ENCODE measurements at regions not wholly inside any gene's neighbourhood (a gene's known extent, or its start where the extent isn't known, plus 50 kb on each side); places are given as distances from the start of the nearest gene placed in this dataset.

DNA sequence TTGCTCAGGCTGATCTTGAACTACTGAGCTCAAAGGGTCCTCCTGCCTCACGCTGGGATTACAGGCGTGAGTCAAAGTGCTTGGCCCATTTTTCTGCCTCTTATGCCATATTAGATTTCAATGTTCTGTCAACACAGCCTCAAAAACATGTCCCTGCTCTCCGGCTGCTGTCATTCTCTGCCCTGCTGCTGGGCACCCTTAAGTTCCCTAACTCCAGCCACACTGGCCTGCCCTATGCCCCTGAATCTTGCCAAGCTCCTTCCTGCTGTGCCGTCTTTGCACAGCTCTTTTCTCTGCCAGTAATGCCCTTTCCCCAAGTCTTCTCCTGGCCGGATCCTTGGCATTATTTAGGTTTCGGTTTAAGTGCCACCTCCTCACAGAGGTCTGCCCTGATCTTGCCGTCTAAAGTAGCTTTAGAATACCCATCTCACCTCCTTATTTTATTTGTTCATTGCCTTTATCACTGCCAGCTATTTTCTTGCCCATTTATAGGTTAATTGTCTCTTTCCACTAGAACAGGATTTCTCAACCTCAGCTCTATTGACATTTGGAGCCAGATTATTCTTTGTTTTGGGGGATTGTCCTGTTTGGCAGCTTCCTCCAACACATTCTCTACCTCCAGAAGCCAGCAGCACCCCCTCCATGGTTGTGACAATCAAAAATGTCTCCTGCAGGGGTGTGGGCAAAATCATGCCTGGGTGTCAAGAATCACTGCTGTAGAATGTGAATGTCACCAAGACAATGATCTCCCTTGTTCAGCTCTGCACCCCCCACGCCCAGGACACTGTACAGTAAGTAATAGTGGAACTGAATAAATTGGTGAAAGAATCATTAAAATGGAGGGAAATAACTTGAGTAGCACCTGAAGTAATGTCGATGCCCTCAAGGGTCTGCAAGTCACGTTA, 168.2 kb downstream of the CYLD start:
- no peak for DNase-seq

DNA sequence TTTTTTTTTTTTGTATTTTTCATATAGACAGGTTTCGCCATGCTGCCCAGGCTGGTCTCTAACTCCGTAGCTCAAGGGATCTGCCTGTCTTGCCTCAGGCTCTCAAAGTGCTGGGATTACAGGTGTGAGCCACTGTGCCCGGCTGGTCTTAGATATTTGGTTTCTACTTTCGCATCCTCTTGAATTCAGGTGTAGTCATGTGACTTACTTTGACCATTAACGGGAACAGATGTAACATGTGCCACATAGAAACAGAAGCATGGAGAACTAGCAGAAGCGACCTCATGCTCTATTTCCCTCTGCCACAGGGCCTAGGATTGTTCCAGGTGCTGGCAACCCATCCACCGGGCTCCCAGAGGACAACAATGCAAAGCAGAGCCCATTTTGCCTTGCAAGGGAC, 166.6 kb downstream of the CYLD start:
- no peak for DNase-seq

DNA sequence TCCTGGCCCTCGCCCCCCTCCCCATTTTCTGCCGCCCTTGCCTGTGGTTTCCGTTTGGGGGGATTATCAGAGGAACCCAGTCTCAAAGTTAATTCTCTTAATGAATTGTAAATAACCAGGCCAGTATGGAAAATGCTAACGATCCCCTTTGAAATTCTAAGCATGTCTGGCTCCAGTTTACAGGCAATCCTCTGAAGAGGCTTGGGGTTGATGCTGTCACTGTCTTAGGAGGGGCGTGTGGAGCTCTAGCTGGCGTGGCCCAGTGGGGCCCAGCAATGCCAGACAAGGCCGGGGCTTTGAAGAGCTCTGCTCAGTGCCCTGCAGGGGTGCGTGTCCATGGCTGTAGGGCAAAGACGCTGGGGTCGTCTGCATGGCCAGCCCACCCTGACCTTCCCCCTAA, 164.6 kb downstream of the CYLD start:
- no peak for DNase-seq

DNA sequence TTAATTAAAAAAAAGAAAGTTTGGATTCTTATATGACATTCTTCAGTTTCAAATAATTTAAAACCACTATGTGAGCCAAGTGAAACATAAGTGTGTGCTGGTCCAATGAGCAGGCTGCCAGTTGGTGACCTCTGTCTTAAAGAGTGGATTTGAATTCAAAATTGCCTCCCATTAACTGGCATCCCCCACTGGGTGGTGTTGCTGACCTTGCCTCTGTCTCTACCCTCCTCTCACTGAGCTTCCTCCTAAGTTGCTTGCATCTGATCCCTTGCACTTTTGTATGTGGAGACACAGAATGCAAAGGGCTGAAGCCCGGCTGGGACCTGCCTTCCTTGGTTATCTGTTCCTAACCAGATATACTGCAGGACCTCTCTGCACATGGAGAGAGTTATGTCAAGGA, 160.6 kb downstream of the CYLD start:
- no peak for DNase-seq

DNA sequence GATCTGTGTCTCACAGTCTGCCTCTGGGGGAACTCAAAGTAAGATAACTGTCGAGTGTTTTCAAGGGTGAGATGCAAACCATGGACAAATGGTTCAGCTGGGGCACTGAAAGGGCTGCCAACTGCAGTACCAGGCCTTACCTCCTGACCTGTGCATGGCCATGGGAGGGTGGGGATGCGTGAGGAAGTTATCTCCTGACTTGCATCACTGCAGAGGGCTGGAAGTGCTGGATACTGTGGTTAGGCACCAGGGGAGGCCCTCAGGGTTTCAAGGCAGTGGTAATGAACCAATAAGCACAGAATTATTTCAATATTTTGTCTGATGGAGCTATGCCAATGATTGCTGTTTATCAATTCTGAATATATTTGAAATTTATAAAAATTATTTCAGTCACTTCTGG, 159.2 kb downstream of the CYLD start:
- no peak for DNase-seq

DNA sequence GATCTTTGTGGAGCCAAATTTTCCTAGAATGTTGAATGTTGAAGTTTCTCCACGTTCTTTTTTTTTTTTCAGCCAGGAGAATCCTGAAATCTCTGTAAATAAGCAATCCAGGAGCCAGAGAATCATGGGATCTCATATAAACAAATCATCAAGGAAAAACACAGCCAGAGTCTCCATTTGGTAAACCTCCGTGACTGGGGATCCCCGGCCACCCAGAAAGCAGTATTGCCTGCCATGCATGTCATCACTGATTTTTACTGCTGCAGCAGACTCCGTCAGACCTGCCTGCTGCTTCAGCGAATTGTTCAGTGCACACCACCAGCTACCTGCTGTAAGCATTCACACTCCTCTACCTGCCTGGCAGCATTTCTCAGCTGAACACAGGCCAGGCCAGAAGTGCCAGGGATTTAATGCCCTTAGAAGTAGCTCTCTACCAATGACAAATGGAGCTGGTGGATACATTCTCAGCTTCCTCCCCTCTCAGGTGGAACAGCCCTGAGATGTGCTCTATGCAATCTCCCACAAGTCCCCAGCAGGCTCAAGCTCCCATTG, 158.6 kb downstream of the CYLD start:
- DNase-seq = no peak

DNA sequence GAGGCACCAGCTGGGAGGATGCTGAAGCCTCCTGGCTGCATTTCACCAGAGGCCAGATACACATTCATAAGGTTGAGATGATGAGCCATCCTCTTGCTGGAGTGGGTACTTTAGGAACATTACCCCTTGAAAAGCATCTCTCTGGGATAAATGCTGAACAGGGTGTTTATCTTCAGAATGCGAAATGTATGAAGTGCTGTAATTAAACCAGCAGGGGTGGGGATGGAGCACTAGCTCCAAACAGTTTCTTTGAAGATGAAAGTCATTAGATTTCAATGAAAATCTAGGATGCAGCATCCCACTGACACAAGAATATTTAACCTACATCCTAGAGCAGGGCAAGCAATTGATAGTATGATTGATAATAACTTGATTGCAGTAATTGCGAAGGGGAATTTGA, 158.1 kb downstream of the CYLD start:
- no peak for DNase-seq

DNA sequence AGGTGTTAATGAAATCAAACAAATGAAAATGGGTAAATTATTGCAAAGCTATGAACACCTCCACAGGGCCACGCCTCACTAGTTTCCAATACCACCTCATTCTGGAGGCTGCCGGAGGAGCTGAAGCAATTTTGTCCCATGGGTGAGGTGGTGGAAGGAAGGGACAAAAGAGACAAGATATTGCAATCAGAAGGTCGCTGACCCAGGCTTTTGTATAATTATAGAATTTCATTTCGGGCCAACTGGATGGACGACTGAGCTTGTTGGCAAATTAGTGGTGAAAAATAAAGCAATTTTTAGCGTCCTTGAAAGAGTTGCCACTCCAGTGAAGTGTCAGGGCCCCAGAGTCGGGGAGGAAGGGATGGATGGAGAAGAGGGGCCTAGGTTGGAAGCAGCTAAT, 147.9 kb downstream of the CYLD start:
- DNase-seq = no peak

DNA sequence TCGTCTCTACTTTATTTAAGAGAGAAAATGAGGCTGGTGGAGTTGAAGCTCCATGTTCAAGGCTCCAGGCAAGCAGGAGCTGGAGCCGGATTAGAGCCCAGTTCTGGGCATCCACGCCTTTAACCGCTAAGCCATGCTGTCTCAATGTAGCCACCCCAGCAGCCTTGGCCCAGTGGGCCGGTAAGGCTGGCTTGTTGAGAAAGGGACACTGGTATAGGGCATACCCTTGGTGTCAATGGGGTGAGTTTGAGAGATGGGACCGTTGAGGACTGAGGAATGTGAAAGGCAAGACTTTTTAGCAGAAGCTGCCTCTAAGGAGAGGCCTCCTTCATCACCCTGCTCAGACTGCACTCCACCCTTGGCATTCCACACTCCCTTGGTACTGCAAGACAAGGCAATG, 147.4 kb downstream of the CYLD start:
- no peak for DNase-seq

DNA sequence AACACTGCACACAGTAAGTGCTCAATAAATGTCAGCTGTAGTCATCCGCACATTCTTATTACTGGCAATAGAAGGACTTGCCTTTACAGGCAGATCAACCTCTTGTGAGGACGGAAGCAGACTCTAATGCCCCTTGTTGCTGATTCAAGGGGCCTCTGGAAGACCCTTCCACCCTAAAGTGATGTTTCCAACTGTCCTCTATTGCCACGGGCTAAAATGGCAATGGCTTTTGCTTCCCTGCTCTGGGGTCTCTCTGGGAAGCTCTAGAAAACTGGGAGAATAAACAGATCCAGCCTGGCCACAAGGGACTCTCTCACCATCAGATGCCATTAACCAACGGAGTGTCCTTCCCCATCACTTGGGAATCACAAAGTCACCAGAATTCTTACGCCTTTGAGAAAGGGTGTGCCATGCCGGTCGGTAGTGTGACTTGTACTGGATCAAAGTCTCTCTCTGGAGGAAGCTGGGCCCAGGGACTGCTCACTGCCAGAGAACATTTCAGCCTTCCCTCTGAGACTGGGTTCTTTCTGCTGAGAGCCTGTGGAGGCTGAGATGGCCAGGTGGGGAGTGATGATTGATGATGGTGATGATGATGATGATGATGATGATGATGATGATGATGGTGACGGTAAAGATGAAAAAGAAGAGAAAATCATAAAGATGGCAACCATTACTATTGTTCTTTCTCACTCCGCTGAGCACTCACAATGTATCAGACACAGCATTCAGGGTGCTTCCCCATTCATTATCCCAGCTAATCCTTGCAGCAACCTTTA, 146.8 kb downstream of the CYLD start:
- no peak for DNase-seq

DNA sequence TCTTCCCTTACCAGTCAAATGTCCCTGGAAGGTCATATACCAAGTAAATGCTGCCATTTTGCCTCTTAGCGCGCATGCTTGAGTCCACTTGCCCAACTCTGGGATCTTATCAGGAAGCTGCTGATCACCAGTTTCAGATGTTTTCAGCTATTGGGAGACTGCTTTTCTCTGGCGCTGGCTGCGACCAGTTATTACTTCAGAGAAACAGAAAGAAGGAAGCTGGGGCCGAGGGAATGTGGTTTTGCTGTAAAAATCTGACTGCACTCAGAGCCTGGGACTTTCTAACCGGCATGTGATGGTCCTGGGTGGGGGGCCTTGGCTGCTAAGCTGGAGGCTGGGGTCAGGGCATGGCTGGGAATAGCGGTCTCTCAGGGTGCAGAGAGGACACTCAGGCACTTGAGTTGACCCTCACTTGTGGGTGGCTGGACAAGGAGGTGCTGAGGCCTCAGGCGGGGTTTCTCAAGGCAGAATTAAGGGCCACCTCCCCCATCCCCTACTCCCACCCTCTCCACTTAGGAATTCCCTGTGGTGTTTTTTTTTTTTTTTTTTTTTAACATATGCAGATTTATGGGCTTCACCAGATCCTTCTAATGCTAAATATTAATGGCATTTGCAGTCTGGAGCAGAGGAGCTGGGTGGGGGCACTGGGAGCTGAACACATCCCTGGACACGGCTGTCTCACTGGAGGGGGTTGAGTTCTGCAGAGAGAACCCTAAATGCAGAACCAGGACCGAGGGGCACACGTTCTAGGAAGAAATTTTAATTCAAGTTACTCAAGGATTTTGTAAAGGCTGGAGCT, 145.8 kb downstream of the CYLD start:
- no peak for DNase-seq

DNA sequence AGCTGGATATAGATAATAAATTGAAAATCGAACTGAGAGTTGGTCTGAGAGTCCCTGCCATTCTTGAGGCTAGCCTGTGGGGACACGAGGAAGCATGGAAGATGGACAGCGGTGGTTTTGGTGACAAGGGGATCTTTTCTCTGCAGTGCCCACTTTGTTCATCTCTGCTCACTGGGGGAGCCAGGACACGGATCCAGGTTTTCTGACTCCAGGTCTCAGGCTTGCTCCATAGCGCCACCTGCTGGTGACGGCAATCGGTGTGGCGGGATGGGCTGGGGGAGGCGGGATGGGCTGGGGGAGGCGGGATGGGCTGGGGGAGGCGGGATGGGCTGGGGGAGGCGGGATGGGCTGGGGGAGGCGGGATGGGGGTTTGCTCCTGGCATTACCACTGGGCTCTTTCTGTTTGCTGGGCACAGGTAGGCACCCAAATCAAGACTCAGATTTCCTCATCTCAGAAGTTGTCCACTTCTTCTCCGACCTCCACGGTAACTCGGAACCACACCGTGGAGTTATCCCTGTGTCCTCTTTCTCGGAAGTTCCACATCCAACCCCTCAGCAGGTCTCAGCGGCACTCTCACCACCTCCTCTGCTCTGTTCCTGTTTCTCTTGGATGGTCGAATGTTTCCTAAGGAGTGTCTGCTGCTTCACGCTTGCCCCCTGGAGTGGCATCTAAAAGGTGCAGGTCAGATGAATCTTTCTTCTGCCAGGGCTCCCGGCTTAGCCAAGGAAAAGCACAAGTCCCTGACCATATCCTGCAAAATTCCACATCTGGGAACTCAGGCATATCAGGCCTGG, 142.4 kb downstream of the CYLD start:
- no peak for DNase-seq

DNA sequence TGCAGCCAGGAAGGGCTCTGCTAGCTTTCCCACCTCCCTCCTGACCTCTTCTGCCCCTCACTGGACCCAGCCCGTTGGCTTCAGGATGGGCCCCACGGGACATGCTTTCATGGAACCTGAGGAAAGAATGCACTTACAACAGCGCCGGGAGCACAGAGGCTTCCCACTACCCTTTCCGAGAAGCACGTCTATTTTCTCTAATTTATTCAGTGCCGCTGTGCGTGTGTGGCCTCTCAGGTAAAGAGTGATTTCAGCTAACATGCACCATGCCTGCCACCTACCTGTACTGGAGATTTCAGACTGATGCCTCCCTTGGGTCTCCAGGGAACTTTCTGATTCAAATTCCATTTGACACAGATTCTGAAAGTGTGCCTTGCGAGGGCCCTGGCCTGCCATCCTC, 140.1 kb downstream of the CYLD start:
- no peak for DNase-seq

DNA sequence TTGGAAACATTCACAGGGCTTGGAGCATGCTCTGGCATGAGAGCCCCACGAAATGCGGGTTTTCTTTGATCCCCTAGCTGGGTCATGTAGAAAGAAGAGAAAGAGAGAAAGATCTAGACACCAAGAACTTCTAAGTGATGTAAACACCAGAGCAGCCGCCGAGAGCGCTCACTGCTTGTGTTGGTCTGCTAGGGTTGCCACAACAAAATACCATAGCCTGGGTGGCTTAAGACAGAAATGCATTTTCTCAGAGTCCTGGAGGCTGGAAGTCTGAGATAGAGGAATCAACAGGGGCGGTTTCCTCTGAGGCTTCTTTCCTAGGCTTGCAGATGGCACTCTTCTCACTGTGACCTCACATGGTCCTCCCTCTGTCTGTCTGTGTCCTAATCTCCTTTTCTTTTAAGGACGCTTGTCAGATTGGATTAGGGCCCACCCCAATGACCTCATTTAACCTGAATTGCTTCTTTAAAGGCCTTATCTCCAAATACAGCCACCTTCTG, 139.5 kb downstream of the CYLD start:
- no peak for DNase-seq

DNA sequence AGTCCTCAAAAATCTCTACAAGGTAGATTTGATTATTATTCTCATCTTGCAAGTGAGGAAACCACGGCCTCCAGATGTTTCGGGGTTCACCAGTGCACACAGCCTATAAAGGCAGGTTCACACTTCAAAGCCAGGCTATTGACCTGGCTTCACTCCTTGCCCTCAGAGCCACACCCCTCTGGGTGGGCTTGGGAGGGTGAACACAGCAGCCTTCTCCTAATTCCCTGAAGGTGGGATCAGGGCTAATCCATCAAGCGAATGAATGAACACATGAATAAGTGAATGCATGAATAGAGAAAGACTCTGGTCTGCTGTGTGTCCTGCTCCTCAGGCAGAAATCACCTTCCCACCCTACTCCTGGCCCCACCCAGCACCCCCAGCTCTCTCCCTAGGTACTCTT, 139.0 kb downstream of the CYLD start:
- DNase-seq = no peak

DNA sequence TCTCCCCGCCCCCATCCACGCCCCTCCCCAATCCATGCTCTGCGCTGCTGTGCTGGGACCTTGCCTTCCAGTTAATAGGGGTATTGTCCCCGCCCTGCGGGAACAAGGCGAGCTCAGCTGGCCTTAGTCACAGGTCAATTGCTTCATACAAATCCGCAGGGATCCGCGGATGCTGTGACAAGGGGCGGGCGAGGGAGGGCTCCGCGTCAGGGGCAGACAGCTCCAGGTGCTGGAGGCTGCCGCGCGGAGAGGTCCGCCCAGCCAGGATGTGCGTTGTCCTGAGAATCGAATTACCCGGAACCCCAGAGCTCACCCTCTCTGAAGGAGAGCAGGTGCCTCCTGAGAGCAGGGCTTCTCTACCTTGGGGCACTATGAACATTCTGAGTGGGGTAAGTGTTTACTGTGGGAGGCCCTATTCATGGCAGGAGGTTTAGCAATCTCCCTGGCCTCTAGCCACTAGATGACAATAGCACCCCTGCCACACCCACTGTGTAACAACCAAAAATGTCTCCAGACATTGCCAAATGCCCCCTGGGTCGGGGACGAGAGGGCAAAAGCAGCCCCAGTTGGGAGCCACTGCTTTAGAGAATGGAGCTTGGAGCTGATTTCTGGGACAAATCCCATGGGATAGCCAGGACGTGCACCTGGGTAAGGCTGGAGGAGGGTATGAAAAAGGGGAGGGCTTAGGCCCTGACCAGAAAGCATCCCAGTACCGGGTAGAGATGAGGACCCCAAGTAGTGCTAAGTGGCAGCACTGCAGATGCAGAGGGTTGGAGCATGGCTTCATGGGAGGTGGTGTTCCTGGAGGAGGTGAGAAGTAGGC, 138.2 kb downstream of the CYLD start:
- DNase-seq = peak; percentile 42 to 68

DNA sequence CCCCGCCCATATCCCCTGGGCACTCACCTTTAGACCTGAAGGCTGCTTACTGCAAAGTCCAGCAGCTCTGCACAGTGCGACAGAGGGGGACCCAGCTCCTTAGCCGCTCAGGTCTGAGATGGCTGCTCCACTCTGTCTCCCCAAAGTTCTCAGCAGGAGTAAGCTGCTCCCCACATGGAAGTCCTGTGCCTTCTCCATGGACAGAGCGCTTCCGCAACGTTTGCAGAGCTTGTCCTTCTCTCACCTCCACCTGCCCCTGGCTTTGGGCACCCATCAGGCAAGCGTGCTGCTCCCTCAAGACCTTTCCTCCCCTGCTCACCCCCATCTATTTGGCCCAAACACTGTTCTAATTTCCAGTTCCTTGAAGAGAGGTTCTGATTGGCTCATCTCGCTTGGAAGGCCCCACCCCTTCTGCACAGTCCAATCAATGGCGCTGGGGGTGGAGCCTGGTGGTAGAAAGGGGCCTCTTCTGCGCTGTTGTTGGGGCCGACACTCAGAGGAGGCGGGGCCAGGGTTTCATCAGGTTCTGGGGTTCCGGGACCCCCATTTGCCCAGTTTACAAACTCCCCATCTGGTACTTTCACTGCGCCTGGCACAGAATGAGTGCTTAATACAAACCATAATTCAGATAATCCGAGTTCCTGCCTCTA, 137.2 kb downstream of the CYLD start:
- DNase-seq = peak; percentile 17 to 30

DNA sequence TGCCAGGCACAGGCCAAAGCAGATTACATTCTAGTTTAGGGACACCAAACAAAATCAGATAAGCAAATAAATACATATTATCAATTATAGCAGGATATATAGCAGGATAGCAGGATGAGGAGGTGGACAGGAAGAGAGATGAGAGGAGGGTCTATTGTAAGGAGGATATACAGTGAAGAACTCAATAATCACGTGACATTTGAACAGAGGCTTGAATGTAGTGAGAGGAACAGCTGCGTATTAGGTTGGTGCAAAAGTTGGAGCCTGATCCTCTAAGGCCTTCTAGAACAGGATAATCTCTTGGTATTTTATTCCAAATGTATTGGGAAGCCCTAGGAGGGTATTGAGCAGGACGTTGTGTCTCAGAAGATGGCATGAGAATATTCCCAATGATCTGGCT, 136.7 kb downstream of the CYLD start:
- DNase-seq = no peak

DNA sequence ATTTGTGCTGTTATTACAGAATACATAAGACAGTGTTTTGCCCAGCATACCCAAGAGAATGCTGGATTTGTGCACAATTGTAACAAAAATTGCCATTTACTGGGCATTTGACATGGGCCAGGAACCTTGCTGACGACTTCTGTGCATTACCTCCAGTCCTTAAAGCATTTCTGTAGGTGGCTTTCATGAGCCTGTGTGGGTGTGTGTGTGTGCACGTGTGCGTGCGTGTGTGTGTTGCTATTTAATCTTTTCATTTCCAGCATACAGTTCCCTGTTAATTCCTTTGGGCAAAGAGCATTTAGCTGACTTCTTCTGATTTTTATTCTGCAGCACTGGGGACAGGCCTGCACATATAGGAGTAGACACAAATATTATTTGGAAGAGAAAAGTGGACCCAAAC, 134.4 kb downstream of the CYLD start:
- DNase-seq = no peak

DNA sequence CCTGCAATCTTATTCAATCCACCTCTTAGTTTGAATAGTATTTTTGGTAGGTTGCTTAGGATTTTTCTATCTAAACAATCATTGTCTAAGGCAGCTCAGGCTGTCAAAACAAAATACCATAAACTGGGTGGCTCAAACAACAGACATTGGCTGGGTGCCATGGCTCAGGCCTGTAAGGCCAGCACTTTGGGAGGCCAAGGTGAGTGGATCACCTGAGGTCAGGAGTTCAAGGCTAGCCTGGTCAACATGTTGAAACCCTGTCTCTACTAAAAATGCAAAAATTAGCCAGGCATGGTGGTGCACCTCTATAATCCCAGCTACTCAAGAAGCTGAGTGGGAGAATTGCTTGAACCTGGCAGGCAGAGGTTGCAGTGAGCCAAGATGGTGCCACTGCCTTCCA, 126.7 kb downstream of the CYLD start:
- DNase-seq = no peak

DNA sequence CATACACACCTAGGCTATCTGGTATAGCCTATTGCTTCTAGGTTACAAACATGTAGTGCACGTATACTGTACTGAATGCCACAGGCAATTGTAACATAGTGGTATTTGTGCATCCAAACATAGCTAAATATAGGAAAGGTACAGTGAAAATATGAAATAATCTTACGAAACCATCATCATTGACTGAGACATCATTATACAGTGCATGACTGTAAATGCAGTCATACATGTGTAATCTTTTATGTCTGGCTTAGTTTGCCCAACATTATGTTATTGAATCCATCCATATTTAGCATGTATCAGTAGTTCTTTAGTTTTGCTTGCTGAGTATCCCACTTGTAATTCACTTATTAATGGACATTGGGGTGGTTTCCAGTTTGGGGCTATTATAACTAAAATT, 124.9 kb downstream of the CYLD start:
- no peak for DNase-seq
